BLaER1 (cell line): ENCODE measurements at regions not wholly inside any gene's neighbourhood (a gene's known extent, or its start where the extent isn't known, plus 50 kb on each side); places are given as distances from the start of the nearest gene placed in this dataset.

Source experiments
- H3K27ac ChIP-seq: shearing (Covaris generic); formaldehyde crosslinking; 2 replicates; pipeline ENCODE4 v1.8.1; 2022
- H3K27me3 ChIP-seq: shearing (Covaris generic); formaldehyde crosslinking; 2 replicates; pipeline ENCODE4 v1.8.1; 2022
- H3K36me3 ChIP-seq: shearing (Covaris generic); formaldehyde crosslinking; 2 replicates; pipeline ENCODE4 v1.8.1; 2022
- H3K4me1 ChIP-seq: shearing (Covaris generic); formaldehyde crosslinking; 2 replicates; pipeline ENCODE4 v1.8.1; 2022
- H3K4me2 ChIP-seq: shearing (Covaris generic); formaldehyde crosslinking; 2 replicates; pipeline ENCODE4 v1.8.1; 2022
- H3K4me3 ChIP-seq: shearing (Covaris generic); formaldehyde crosslinking; 2 replicates; pipeline ENCODE4 v1.8.1; 2022
- H3K9ac ChIP-seq: shearing (Covaris generic); formaldehyde crosslinking; 2 replicates; pipeline ENCODE4 v1.8.1; 2022
- H3K9me3 ChIP-seq: shearing (Covaris generic); formaldehyde crosslinking; 2 replicates; pipeline ENCODE4 v1.8.1; 2022
- H4K20me1 ChIP-seq: shearing (Covaris generic); formaldehyde crosslinking; 2 replicates; pipeline ENCODE4 v1.8.1; 2022
- Cebpa-rat ChIP-seq: shearing (Covaris generic); IDR thresholded peaks from 2 replicates; pipeline ENCODE4 v1.8.1; 2022

GRCh38 chr2:150224321-150224720 is 263.1 kb downstream of the RND3 start:
- no peak overlapping the region for H3K27ac ChIP-seq
- no peaks in the 10 kb centered on the region for H3K9me3 ChIP-seq
- H4K20me1 ChIP-seq = no peaks in the 10 kb centered on the region
- H3K4me3 ChIP-seq = no peak overlapping the region
- no peaks in the 10 kb centered on the region for H3K27me3 ChIP-seq
- no peak overlapping the region for H3K9ac ChIP-seq
- H3K4me1 ChIP-seq = no peaks in the 10 kb centered on the region
- H3K4me2 ChIP-seq = no peak overlapping the region
- H3K36me3 ChIP-seq = no peaks in the 10 kb centered on the region
- no peak for TF ChIP-seq Cebpa-rat

GRCh38 chr2:150222942-150223341 is 264.5 kb downstream of the RND3 start:
- no peak for TF ChIP-seq Cebpa-rat

GRCh38 chr2:150222379-150222778 is 265.1 kb downstream of the RND3 start:
- H3K27me3 ChIP-seq = no peaks in the 10 kb centered on the region
- no peak for TF ChIP-seq Cebpa-rat
- H3K4me2 ChIP-seq = no peak overlapping the region
- no peaks in the 10 kb centered on the region for H4K20me1 ChIP-seq
- H3K9ac ChIP-seq = no peak overlapping the region
- H3K27ac ChIP-seq = no peak overlapping the region
- H3K4me1 ChIP-seq = no peaks in the 10 kb centered on the region
- no peaks in the 10 kb centered on the region for H3K9me3 ChIP-seq
- no peaks in the 10 kb centered on the region for H3K36me3 ChIP-seq
- H3K4me3 ChIP-seq = no peak overlapping the region

More at GRCh38 chr2:150222942-150223341, 264.5 kb downstream of the RND3 start:
- Histone ChIP-seq H3K9me3 (no peaks in the 10 kb centered on the region), H3K4me3 (no peak overlapping the region), H3K27me3 (no peaks in the 10 kb centered on the region), H3K4me2 (no peak overlapping the region), H3K9ac (no peak overlapping the region), H3K27ac (no peak overlapping the region), H3K4me1 (no peaks in the 10 kb centered on the region), H4K20me1 (no peaks in the 10 kb centered on the region), H3K36me3 (no peaks in the 10 kb centered on the region)

- no peak overlapping the region for H3K27ac ChIP-seq
- no peak overlapping the region for H3K9ac ChIP-seq
- no peak for TF ChIP-seq Cebpa-rat
- H3K4me1 ChIP-seq = no peaks in the 10 kb centered on the region
- H3K27me3 ChIP-seq = no peaks in the 10 kb centered on the region
- H4K20me1 ChIP-seq = no peaks in the 10 kb centered on the region
- H3K36me3 ChIP-seq = no peaks in the 10 kb centered on the region
- no peaks in the 10 kb centered on the region for H3K9me3 ChIP-seq
- H3K4me3 ChIP-seq = no peak overlapping the region
- H3K4me2 ChIP-seq = no peak overlapping the region
Measured at GRCh38 chr2:150219861-150220260, 267.6 kb downstream of the RND3 start.

- H3K27ac ChIP-seq = no peak overlapping the region
- no peaks in the 10 kb centered on the region for H3K27me3 ChIP-seq
- H3K4me2 ChIP-seq = no peak overlapping the region
- no peak for TF ChIP-seq Cebpa-rat
- no peak overlapping the region for H3K4me3 ChIP-seq
- no peak overlapping the region for H3K9ac ChIP-seq
- no peaks in the 10 kb centered on the region for H3K9me3 ChIP-seq
- H3K36me3 ChIP-seq = no peaks in the 10 kb centered on the region
- no peaks in the 10 kb centered on the region for H3K4me1 ChIP-seq
- no peaks in the 10 kb centered on the region for H4K20me1 ChIP-seq
Measured at GRCh38 chr2:150215041-150215440, 272.4 kb downstream of the RND3 start.

- H3K4me1 ChIP-seq = no peaks in the 10 kb centered on the region
- no peak for TF ChIP-seq Cebpa-rat
- H3K36me3 ChIP-seq = no peaks in the 10 kb centered on the region
- H4K20me1 ChIP-seq = no peaks in the 10 kb centered on the region
- no peak overlapping the region for H3K4me2 ChIP-seq
- H3K27me3 ChIP-seq = no peaks in the 10 kb centered on the region
- no peak overlapping the region for H3K27ac ChIP-seq
- H3K9ac ChIP-seq = no peak overlapping the region
- H3K4me3 ChIP-seq = no peak overlapping the region
- H3K9me3 ChIP-seq = no peaks in the 10 kb centered on the region
Measured at GRCh38 chr2:150214626-150215025, 272.8 kb downstream of the RND3 start.

GRCh38 chr2:150212722-150213171 is 274.7 kb downstream of the RND3 start:
- H3K9ac ChIP-seq = no peak overlapping the region
- H3K27ac ChIP-seq = no peak overlapping the region
- no peaks in the 10 kb centered on the region for H3K4me1 ChIP-seq
- TF ChIP-seq Cebpa-rat = no peak
- H3K27me3 ChIP-seq = no peaks in the 10 kb centered on the region
- no peak overlapping the region for H3K4me2 ChIP-seq
- no peaks in the 10 kb centered on the region for H3K36me3 ChIP-seq
- H3K9me3 ChIP-seq = no peaks in the 10 kb centered on the region
- H4K20me1 ChIP-seq = no peaks in the 10 kb centered on the region
- no peak overlapping the region for H3K4me3 ChIP-seq

- Histone ChIP-seq H3K9ac (no peak overlapping the region), H3K27me3 (no peaks in the 10 kb centered on the region), H3K36me3 (no peaks in the 10 kb centered on the region), H3K4me2 (no peak overlapping the region), H3K9me3 (no peaks in the 10 kb centered on the region), H3K27ac (no peak overlapping the region), H3K4me3 (no peak overlapping the region), H4K20me1 (no peaks in the 10 kb centered on the region), H3K4me1 (no peaks in the 10 kb centered on the region)
- no peak for TF ChIP-seq Cebpa-rat
Measured at GRCh38 chr2:150211164-150211631, 276.3 kb downstream of the RND3 start.

- TF ChIP-seq Cebpa-rat = no peak
- H3K4me2 ChIP-seq = no peak overlapping the region
Measured at GRCh38 chr2:150209746-150210145, 277.7 kb downstream of the RND3 start.

GRCh38 chr2:150208689-150209088 is 278.8 kb downstream of the RND3 start:
- H3K9me3 ChIP-seq = no peaks in the 10 kb centered on the region; the same call in 1 of the 2 replicates
- H3K4me3 ChIP-seq = no peak overlapping the region
- no peak overlapping the region for H3K9ac ChIP-seq
- H3K4me1 ChIP-seq = peaks cover 11% of the 10 kb centered on the region; the same call in 1 of the 2 replicates
- H3K36me3 ChIP-seq = no peaks in the 10 kb centered on the region
- H4K20me1 ChIP-seq = no peaks in the 10 kb centered on the region
- TF ChIP-seq Cebpa-rat = no peak
- H3K4me2 ChIP-seq = no peak overlapping the region
- H3K27me3 ChIP-seq = no peaks in the 10 kb centered on the region
- no peak overlapping the region for H3K27ac ChIP-seq

More at GRCh38 chr2:150209746-150210145, 277.7 kb downstream of the RND3 start:
- H3K4me1 ChIP-seq = peaks cover 6% of the 10 kb centered on the region; the same call in 1 of the 2 replicates
- no peak overlapping the region for H3K27ac ChIP-seq
- H3K9me3 ChIP-seq = no peaks in the 10 kb centered on the region
- H4K20me1 ChIP-seq = no peaks in the 10 kb centered on the region
- no peak overlapping the region for H3K9ac ChIP-seq
- no peaks in the 10 kb centered on the region for H3K27me3 ChIP-seq
- H3K36me3 ChIP-seq = no peaks in the 10 kb centered on the region
- no peak overlapping the region for H3K4me3 ChIP-seq

GRCh38 chr2:150207979-150208378 is 279.5 kb downstream of the RND3 start:
- Histone ChIP-seq H3K27ac (no peak overlapping the region), H3K9me3 (no peaks in the 10 kb centered on the region; the same call in 1 of the 2 replicates), H3K4me2 (no peak overlapping the region), H3K9ac (no peak overlapping the region), H3K36me3 (no peaks in the 10 kb centered on the region), H4K20me1 (no peaks in the 10 kb centered on the region), H3K4me1 (peaks cover 11% of the 10 kb centered on the region; the same call in 1 of the 2 replicates), H3K4me3 (no peak overlapping the region), H3K27me3 (no peaks in the 10 kb centered on the region)
- no peak for TF ChIP-seq Cebpa-rat
